HG03064 (cell line): ENCODE measurements at regions not wholly inside any gene's neighbourhood (a gene's known extent, or its start where the extent isn't known, plus 50 kb on each side); places are given as distances from the start of the nearest gene placed in this dataset.
"Not testable (repeated sequence)": the region's sequence is repeated elsewhere in the genome, so short reads cannot be mapped to it uniquely, and the experiment has no call there.

ENCODE experiments used
- ATAC-seq: cut with Tn5 transposase; IDR thresholded peaks from one replicate; pipeline ENCODE4 v1.9.1; 2021; ENCODE audit warnings: low read depth; ENCODE audit not compliant: unreplicated experiment

DNA sequence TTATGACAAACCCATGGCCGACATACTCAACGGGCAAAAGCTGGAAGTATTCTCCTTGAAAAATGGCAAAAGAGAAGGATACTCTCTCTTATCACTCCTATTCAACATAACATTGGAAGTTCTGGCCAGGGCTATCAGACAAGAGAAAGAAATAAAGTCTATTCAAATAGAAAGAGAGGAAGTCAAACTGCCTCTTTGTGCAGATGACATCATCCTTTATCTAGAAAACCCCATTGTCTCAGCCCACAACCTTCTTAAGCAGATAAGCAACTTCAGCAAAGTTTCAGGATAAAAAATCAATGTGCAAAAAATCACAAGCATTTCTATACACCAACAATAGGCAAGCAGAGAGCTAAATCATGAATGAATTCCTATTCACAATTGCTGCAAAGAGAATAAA is 1799.9 kb upstream of the ACO1 start:
- no peak for ATAC-seq

DNA sequence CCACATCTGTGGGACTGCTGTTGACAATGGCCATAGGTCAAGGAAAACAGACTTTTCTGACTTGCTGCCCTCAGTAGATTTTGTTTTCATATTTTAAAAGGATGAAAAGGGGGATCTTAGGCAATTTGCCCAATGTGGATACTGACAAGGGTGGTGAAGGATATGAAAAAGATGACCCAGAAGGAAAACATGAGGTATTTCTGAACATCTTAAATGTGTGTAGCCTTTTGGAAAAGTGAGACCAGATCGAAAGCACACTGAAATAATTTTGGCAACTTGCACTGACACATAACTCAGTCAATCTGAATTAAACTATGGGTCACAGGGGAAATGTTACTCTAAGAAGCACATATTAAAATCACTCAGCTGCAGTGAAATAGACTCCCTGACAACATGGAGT is 1793.0 kb upstream of the ACO1 start:
- ATAC-seq = no peak

DNA sequence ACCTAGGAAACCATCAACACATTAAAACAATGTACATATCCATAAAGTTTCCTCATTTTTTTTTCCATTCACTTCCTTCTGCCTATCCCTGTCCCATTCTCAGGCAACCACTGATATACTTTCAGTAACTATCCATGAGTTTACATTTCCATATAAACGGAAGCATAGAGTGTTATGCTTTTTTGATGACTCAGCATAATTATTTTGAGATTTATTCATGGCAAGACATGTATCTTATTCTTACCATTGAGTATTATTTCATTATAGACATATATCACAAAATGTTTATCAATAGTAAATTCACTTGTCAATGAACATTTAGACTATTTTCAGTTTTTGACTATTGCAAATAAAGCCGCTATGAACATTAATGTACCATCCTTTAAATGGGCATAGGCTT is 1786.8 kb upstream of the ACO1 start:
- ATAC-seq = no peak

DNA sequence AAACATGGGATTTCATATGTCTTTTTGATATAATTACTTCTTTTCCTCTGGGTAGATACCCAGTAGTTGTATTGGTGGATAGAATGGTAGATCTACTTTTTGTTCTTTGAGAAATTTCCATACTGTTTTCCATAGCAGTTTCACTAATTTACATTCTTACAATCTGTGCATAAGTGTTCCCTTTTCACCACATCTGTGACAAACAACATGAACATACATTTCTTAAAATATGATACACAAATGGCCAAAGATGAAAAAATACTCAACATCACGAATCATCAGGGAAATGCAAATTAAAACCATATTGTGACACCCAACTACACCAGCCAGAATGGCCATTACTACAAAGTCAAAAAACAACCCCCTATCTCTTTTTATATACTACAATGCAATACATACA is 1778.5 kb upstream of the ACO1 start:
- no peak for ATAC-seq

DNA sequence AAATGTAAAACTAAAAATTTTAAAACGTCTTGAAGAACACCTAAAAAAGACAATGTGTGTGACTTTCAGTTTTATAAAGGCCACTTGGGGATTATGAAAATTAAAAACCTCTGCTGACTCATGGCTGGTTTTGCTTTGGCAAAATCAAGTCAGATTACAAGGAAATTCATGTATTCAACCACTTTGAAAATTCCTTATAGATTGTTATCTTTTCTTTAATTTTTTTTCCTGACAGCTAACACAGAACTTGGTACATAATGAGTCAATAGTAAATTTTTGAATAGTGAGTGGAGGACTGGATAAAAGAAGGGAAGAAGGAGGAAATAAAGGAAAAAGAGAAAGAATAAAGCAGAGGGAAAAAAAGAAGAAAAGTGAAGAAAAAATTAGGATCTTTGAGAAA is 1774.7 kb upstream of the ACO1 start:
- no peak for ATAC-seq

DNA sequence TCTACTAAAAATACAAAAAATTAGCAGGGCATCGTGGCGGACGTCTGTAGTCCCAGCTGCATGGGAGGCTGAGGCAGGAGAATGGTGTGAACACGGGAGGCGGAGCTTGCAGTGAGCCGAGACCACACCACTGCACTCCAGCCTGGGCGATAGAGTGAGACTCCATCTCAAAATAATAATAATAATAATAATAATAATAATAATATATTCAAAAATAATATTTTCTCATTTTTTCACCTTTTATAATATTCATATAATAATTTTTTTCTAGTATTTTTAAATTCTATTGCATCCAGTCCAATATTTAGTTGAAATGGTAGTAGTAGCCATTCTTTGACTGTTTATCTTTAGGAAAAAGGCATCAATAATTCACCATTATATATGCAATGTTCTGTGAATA is 1767.7 kb upstream of the ACO1 start:
- not testable (repeated sequence) for ATAC-seq

DNA sequence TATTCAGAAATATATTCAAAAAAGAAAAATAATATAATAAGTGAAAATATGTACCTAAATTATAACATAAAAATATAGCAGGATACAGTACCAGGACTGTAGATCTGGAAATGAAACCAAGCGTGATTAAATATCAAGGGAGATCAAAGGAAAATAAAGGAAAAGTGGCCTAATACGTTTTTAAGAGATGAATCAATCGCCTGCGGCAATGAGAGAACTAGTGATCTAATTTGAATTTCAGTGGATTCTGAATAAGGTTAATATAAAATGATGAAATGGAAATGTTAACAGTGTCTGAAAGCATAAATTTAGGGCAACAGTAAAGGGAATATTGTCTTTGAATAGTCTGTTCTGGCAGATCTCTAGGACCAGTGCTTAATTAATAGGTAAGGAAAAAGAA is 1761.9 kb upstream of the ACO1 start:
- ATAC-seq = no peak

DNA sequence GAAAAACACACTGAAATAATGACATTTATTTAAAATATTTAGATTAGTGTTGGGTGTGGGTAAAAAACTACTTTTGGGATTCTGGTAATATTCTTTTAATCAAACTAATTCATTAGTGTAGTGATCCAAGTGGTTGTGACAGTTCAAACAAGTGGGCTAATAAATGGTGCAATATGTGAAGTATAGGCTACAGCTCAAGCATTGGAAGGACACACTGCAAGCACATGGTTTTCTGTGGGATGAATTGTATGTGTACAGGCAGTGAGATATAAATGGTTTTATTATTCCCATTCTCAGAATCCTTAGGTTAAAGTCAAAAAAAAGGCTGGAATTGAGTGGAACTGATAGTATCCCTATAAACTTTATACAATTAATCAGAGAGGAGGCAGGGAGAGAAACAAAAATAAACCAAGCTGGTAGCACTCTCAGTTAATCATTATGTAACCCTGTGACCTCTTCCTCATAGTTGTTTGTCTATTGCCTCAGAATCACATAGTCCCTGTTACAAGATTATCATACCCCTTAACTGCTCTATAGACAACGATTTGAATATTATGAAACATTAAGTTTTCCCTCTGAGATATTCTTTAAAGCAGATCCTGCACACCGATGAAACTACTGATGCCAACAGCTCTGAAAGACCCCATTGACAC is 1755.4 kb upstream of the ACO1 start:
- ATAC-seq = no peak

DNA sequence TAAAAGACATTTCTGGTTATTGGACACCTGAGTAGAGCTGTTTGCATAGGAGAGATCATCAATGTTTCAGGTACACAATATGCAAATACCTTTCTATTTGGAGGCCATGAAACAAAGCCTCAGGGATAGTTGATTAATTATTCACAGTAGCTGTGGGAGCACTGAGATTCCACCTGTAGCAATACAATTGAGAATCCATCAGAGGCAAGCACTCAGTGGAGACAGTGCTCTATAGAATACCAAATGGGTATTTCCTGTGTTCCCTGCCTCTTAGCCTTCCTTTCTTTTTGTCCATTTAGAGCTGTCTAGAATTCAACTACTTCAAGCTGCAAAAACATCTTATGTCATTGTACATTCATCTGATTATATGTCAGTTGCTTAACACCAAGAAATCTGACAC is 1754.0 kb upstream of the ACO1 start:
- ATAC-seq = no peak

DNA sequence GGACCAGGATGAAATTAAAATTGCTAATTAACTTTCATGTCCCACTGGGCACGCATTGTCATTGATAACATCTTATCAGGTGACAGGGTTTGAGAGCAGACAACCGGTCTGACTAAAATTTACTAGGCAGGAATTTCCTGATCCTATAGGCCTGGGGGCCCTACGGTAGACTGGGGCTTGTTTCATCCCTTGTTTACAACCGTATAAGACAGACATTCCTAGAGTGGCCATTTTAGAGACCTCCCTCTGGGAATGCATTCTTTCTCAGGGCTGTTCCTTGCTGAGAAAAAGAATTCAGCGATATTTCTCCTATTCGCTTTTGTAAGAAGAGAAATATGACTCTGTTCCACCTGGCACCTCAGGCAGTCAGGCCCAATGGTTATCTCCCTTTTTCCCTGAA is 1737.8 kb upstream of the ACO1 start:
- not testable (repeated sequence) for ATAC-seq

DNA sequence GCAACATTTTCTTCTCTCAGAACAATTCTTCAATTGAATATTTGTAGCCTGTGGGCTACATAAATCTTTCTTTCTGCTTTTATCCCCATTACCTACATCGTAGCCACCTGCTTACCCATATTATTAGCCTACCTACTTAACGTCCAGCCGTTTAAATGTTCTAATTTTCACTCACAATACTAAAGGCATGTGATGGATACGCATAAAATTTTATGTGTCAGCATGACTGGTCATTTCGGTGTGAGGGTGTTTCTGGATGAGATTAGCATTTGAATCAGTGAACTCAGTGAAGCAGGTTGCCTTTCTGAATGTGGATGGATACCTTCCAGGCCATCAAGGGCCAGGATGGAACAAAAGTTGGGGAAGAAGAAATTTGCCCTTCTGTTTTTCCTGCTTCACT is 1722.5 kb upstream of the ACO1 start:
- ATAC-seq = no peak

DNA sequence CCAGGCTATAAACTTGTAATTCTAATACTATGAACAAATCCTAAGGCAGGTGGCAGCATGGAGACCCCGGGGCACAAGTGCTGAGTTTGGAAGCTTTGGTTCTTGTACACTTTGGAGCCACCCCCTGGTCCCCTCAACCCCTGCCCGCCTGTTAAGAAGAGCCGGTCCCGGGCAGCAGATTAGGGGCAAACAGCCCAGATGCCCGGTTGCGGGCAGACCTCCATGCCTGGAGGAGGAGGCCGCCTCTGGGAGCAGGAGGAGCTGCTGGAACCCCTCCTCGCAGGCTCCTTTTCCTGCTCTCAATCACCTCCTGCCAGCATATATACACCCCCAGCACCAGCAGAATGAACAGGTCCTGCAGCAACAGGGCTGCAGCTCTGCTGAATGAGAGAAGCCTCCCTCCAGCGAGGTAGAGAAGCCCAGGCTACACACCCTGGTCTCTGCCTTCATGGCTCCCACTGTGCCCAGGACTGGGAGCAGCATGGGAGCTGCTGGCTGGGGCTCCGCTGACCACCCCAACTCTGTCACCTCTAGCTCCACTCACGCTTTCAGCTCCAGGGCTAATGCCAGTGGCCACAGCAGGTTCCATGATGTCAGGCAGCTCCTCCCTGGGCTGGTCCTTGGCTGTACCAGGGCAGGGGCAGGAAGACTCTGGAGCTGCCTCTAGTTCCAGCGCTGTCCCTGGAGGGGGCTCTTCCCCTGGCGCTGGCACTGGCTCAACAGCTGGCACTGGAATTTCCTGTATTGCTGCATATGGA is 1713.5 kb upstream of the ACO1 start:
- ATAC-seq = no peak

DNA sequence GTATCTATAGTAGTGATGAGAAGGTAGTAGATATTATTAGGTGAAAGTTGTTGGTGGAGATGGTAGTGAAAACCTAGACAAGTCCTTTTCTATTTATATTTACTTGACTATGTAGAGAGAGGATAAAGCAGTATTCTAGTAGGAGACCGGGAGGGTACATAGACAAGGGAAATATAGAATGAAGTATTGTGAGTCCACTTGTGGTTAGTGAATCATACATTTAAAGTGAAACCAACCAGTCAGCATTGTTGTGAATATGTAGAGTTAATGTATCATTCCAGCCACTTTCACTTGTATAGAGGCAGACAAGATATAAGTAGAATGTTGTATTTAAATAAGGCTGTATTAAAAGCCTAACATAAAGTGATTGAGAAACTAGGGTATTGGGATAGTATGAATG is 1711.3 kb upstream of the ACO1 start:
- ATAC-seq = no peak

DNA sequence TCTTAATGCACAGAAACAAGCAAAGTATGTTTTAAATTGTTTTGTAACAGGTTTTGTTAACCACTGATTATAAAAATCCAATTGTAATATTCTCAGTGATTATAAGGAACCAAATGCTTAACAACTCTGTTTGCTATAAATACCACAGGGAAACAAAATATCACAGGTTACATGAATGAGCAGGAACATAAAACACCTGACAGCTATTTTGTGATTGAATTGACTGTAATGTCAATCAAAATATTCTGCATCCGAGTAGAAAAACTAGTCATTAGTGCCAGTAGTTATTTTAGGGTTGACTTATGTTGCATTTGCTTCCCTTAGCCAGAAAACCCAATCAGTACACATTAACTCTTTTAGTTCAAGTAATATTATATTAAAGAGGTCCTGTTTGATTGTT is 1707.8 kb upstream of the ACO1 start:
- ATAC-seq = no peak

DNA sequence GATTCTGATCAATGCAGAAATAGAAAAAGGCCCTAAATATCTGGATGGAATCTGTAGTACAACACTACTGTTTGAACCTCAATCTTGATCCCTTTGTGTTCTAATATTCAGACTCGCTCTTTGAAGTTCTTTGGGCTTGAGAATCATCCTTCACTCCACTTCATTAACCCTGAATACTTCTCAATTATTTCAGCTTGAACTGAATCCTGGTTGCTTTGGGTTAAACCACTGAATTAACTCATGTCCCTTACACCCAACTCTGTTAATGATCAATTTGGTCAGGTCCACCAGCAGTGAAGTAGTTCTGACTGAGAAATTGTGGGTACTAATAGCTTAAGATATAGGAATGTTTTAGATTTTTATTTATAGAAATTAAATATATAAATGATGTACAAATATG is 1707.2 kb upstream of the ACO1 start:
- ATAC-seq = no peak

DNA sequence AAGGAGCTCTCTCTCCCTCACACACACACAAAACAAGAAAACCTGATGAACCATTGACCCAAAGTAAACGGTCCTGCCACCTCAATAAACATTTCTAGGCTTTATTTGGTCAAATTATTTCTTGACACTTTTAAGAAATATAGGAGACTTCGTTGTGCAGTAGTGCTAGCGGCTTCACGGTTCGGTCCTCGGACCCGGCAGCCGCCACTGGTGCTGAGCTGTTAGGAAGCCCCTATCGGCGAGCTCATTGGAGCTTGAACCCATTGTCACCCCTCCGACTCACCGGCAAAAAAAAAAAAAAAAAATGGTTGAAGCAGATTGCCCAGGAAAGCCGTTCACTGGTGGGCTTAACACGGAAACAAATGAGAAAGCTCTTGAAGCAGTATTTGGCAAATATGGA is 1695.6 kb upstream of the ACO1 start:
- ATAC-seq = no peak

DNA sequence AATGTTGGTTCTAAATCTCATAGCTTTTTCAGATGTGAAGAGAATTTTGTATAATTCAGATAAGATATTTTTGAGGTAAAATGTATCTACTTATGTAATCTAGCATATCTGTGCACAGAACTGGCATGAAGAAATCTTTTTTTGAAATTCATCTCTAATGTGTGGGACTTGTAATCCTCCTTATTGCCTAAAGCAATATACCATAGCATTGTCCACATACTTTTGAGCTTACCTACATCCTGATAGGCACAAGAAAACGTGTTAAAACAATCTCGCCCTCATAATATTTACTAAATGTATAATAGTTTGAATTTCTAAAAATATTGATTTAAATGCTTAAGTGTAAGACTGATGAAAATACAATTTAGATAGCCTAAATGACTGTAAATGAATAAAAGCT is 1686.5 kb upstream of the ACO1 start:
- no peak for ATAC-seq

DNA sequence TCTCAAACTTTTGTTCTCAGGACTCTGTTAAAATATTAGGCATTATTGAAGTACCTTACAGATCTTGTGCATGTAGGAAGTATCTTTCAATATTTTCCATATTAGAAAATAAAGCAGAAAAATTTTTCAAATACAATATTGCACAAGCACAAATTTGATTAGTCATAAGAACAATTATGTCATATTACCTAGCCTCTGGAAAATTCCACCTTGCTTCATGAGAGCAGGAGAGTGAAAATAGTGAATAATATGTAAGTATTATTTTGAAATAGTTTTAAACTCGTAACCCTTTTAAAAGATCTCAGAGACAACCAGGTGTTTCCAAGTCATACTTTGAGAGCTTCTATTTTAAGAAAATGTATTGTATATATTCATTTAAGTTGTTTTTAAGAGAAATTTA is 1672.9 kb upstream of the ACO1 start:
- no peak for ATAC-seq

DNA sequence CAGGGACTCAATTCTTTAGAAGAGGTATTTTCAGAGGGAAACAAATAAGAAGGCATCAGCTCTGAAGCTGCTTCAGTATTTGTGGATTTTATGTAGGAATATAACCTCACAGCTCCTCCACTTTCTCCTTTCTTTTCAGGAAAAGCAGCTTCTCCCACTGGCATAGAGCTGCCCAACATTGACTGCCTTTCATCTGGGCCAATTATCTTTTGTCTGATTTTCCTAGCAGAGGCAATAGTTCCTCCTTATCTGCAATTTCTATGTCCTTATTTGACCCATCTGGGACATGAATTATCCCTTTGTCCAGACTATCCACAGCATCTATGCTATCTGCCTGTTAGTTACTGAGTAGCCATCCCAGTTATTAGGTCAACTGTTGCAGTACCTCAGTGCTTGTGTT is 1671.2 kb upstream of the ACO1 start:
- ATAC-seq = no peak

DNA sequence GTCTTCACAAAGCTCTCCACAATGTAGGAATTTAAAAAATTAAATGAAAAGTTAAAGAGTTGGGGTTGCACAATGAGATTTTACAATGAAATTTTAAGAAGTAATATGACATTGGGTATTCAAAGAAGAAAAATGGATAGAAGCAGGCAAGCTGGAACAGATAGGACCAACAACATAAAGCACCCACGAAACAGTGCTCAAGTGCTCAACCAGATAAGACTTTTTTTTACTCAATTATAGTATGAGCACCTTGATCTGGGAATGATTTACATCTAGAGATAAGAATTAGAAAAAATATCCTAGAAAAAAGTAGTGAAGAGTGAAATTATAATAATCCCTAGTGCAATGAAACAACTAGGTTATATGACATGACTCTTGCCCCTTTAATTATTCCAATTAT is 1670.1 kb upstream of the ACO1 start:
- no peak for ATAC-seq

DNA sequence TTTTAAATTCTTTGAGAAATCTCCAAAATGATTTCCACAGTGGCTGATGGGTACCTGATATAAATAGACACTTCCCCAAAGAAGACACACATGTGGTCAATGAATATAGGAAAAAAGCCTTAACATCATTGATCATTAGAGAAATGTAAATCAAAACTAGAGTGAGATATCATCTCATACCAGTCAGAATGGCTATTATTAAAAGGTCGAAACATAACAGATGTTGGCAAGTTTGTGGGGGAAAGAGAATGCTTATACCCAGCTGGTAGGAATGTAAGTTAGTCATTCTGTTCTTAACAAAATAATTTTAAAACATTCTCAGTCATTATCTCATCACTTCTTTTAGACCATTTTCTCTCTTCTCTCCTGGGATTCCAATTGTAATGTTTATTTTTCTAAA is 1666.0 kb upstream of the ACO1 start:
- ATAC-seq = no peak

DNA sequence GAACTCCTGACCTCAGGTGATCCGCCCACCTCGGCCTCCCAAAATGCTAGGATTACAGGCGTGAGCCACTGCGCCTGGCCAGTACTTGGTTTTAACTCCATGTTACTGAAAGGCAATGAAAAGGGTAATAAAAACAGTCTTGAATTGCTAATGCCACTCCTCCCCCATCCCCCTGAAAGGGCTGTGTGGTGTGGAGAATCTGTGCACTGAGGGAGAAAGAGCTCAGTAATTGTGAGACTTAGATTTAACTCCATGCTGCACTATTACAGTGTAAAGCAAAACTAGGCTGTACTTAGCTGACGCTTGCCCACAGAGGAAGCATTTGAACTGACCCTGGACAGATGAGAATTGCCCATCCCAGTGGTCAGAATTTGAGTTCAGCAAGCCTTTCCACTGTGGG is 1662.4 kb upstream of the ACO1 start:
- ATAC-seq = no peak

DNA sequence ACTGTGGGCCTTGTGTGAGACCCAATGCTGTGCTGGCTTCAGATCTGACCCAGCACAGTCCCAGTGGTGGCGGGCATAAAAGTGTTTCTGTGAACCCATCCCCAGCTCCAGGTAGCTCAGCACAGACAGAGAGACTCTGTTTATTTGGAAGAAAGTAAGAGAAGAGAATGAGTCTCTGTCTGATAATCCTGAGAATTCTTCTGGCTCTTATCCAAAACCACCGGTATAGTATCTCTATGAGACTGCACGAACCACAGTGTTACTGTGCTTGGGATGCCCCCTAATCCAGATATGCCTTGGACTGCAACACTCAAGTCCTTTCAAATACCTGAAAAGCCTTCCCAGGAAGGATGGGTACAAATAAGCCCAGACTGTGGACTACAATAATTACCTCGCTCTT is 1660.8 kb upstream of the ACO1 start:
- ATAC-seq = no peak
